Stimulated activated CD4-positive, alpha-beta T cell treated with anti-CD3 and anti-CD28 coated beads, Interleukin-12 subunit alpha, Interleukin-12 subunit beta, amount 100 ng/mL, for 24 hours (primary cell): ENCODE measurements at regions not wholly inside any gene's neighbourhood (a gene's known extent, or its start where the extent isn't known, plus 50 kb on each side); places are given as distances from the start of the nearest gene placed in this dataset.

ENCODE experiments used
- DNase-seq, 2 experiments: peaks; one replicate each; pipeline ENCODE4 v3.0.0-alpha.2; 2020; ENCODE audit warnings: low read depth in 2 of 2

DNA sequence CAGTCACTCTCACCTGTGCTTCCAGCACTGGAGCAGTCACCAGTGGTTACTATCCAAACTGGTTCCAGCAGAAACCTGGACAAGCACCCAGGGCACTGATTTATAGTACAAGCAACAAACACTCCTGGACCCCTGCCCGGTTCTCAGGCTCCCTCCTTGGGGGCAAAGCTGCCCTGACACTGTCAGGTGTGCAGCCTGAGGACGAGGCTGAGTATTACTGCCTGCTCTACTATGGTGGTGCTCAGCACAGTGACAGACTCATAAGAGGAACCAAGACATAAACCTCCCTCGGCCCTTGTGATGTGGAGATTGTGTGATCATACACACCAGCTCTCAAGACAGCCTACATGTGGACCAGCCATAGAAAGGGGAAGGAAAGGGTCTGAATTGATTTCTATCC is 113.3 kb downstream of the ZNF280B start:
- no peak for DNase-seq

DNA sequence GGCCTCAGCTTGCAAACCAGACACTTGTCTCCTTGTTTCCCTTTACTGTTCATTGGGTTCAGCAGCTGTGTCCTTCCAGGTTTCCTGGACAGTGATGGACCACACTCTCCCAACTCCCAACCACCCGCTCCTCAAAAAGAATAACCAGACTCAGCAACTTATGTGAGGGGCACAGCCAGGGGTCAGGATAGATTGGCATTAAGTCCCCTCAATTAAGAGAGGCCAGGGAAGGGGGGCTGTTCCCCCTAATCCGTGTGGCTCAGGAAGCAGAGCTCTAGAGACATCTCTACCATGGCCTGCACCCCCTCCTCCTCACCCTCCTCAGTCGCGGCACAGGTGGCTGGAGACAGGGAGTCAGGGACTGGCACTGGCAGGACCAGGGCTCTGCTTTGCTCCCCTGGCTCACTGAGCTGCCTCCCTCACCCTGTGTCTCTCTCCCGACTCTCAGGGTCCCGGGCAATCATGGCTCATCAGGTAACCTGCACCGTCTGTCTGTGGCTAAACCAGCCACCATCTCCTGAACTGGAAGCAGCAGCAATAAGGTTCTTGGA is 111.7 kb downstream of the ZNF280B start:
- DNase-seq: no peak

DNA sequence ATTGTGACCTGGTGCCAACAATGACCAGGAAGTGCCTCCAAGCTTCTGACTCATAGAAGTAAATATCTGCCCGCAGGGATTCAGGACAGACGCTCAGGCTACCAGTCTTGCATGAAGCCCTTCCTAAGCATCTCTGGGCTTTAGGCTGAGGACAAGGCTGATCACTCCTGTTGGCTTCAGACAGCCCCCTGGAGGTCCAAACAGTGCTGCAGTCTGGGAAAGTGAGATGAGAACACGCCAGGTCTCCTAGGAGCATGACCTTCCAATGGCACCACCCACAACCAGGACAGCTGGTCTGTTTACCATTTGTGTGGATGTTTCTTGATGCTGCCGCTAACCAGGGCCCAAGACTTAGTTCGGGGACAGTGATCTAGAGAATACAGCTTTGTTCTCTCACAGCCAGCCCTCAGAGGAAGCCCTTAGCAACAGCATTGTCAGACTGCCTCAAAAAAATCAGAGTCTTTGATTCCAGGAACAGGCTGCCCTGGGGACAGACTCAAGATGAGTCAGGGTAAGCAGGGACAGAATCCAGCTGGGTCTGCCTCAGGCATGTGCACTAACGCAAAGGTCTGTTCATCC is 111.2 kb downstream of the ZNF280B start:
- DNase-seq: no peak

DNA sequence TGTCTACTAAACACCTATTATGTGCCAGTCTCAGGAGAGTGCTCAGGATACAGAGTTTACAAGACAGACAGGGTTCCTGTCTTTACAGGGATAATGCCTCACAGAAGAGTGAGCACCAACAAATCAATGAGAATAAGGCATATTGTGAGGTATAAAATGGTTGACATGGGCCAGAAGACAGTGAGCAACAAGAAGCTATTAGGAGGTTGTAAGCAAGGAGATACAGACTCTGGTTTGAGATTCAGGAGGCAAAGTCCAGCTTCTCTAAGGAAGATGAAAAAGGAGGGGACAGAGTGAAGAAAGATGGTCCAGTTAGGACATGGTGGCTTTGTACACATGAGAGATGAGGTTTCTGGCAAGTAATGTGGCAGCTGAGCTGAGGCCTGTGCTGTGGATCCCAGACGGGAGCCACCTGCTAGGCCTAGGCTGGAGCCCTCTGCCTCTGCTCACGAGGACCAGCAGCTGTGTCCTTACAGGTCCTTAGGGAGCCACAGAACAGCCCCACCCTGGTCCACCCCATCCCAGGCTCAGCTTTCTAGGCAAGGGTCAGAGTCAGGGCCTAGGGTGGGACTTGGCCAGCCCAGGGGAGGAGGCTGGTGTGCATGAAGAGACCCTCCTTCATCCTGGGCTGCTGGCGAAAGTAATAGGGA is 110.5 kb downstream of the ZNF280B start:
- DNase-seq: no peak

DNA sequence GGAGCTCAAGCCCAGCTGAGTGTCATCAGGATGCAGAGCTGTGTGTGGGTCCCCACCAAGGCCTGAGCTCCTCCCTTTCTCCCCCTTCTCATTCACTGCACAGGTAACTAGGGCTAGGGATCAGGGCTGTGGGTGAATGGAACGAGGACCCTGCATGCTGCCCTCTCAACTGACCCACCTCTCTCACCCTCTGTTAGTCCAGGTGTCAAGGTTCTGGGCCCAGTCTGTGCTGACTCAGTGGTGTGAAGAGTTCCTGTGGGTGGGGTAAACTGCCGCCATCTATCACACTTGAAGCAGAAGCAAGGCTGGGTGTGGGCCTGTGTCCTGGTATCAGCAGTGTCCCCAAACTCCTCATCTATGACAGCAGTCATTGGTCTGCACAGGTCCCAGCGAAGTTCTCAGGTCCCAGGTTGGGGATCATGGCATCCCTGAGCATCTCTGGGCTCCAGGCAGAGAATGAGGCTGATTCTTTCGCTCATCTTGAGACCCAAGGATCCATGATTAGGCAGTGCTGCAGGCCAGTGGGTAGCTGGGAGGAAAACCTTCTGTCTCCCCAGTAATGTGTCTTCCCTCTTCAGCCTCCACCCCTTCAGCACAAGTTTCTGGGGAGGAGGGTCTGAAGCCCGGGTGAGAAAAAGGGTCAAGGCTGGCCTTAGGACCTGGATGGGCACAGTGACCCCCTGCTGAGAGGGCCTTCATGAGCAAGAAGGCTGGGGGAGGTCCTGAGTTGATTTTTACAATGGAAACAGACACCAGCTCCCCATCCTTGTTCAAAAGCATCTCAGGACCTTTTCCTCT is 109.8 kb downstream of the ZNF280B start:
- no peak for DNase-seq

DNA sequence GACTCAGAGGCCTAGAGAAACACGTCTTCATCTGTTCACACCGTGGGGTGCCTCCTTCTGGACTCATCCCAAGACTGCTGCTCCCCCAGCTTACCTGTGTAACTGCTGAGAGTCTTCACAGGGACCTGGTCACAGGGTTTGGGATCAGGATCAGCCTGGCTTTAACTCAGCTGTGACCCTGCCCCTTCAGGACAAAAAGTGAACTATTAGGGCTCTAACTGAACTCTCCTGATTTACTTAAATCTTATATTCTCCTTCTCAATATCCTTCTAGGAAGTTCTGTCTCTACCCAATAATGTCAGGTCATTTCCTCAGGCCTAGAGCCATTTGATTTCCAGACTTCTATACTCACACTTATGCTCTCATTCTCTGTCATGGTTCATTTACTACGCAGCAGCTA is 108.4 kb downstream of the ZNF280B start:
- no peak for DNase-seq

DNA sequence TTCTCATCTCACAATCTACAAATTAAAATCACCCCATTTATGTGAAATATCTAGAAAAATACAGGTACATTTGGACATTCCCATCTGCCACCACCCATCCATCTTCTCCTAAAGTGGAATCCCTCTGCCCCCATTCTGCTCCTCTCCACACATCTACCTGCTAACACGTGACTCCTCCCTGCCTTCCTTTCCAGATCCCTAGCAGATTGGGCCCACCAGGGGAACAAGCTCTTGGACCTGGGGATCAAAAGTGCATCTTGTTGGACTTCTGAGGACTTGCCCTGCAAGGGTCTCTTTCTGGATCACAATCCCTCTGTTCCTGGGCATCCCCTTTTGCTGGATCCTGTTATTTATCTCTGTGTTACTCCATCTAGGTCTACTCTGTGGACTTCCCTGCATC is 107.6 kb downstream of the ZNF280B start:
- DNase-seq: no peak

DNA sequence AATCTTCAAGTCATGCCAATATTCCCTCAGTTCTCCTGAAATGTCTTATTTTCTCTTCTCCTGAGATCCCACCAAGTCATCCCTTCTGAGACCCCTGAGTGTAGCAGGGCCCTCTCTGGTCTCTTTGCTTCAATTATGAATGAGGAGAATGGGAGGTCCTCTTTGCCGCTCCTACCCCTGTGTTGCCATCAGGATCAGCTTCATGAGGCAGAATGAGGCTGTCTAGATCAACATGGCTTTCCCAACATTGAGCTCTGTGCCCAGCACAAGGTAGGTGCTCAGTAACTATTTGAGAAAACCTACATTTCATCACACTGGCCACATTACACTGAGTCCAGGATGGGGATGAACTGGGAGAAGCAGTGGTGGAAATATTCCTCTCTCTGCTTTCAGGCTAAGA is 107.2 kb downstream of the ZNF280B start:
- DNase-seq: no peak

DNA sequence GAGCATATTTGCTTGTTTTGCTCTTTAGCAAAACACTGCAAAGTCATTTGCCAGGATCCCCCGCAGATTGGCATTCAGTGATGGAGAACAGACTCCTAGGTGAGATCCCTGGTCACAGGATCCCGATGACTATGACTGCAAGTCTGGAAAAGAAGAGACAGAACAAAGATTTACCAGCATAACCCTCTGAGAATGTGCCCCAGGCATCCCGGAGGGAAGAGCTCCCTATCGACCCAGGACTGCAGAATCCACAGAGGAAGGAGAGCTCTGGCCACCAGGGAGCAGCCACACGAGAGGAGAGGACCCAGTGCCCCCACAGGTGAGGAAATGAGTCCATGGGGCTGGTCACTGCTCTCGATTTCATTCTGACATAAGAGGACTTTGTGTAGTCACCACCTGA is 105.2 kb downstream of the ZNF280B start:
- DNase-seq: no peak

DNA sequence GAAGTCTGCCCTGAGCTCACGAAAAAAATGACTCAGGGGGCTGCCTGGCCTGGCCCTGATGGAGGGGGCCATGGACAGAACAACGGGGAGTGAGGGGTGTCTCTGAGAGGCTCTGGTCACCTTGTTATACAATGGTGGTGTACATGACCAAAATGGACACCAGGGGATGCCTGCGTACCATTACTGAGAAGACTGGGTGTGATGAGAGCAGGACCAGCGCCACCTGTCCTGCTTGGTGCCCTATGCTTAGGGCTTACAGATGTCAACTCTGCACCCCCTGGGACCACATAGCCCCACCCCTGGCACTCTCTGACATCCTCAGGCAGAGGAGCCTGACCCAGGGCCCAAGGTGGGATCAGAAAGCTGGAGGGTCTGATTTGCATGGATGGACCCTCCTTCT is 104.8 kb downstream of the ZNF280B start:
- DNase-seq: no peak

DNA sequence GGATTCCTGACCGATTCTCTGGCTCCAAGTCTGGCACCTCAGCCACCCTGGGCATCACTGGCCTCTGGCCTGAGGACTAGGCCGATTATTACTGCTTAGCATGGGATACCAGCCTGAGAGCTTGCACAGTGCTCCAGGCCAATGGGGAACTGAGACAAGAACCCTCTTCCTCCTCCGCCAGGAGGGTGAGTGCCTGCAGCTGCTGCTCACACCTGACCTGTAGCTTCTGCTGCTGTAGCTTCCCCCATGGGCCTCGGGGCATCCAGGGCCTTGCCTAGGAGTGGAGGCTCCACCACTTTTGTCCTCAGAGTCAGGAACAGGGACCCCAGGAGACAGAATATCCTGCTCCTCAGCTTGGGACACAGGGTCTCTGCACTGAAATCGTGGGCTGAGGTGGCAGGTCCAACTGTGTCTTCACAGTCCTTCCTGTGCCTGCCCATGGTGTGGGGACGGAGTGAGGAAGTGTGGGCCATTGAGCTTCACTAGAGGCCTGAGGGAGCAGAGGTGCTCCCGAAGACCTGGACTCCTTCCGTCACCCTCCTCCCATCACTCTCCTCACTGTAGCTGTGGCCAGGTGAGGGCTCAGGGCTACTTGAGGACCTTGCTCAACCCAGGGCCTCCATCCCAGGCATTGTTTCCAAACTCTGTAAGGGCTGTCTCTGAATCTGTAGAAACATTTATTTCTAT is 103.8 kb downstream of the ZNF280B start:
- no peak for DNase-seq

DNA sequence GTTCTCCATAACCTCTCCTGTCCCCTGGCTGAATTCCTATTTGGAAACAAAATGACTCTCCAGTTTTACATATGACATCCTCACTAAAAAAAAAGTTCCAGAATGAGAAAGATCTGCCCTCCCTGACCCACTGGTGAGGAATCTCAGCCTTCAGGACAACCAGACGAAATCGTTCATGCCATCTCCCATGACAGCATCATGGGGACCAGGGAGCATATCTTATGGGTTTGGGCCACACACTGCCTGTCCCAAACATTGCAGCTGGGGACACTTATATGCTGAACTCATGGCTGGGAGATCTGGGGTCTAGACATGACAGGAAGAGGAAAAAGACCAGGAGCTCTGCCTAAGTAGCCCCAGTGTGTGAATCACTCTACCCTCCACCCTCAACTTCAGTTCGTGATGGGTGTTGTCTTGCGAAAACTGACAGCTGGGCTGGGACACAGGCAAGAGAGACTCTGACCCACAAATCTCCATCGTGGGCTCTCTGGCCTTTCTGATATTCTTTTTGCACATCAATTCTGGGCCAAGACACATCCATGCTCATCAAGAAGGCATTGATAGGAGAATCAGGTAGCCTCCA is 102.0 kb downstream of the ZNF280B start:
- no peak for DNase-seq

DNA sequence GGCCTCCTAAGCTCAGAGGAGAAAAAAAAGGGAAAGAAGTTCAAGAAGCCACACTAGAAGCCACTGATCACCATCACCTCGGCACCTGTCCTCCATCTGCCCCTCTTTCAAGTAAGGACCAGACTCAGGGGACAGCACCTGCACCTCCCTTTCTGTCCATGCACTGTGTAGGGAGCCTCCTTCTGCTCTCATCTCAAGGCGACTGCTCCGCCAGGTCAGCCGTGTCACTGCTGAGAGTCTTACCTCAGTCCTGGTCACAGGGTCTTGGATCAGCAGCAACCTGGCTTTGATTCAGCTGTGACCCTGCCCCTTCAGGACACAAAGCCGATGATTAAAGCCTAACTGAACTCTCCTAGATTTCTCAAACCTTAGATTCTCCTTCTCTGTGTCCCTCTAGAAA is 101.5 kb downstream of the ZNF280B start:
- DNase-seq: no peak

DNA sequence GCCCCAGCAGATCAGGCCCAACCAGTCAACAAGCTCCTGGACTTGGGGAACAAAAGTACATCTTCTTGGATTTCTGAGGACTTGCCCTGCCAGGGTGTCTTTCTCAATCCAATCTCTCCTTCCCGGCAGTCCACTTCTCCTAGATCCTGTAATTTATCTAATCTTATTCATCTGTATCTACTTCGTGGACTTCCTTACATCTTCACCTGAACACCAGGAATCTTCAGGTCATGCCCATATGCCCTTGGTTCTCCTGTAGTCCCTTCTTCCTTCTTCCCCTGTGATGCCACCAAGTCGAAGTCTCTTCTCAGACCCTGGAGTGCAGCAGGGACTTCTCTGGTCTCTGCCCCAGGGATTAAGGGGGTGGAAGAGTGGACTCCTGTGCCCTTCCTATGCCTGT is 100.3 kb downstream of the ZNF280B start:
- no peak for DNase-seq

DNA sequence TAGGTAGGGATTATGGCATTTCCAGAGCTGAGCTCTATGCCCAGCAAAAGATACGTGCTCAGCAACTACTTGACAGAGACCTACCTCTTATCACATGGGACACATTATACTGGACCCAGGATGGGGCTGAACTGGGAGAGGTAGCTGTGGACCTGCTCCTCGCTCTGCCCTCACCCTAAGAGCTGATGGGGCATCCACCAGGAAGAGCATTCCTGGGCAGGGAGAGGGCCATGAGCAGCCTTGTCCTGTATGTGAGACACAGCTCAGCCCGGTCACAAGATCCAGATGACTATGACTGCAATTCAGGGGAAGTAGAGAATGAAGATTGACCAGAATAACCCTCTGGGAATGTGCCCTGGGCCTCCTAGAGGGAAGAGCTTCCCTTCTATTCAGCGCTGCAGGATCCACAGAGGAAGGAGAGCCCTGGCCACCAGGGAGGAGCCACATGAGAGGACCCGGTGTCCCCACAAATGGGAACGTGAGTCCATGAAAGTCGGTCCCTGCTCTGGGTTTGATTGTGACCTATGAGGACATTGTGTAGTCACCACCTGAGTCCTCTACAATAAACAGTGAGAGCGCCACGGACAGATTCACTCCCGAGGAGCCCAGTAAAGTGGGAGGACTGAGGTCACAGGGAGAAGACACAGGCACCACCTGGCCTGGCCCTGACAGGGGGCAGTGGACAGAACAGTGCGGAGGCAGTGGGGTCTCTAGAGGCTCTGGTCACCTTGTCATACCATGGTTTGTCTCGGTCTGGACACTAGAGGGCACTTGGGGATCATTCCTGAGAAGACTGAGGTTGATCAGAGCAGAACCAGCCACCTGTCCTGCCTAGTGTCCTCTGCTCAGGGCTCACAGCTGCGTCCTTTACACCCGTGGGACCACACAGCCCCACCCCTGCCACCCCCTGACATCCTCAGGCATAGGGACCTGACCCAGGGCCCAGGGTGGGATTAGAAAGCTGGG is 99.5 kb downstream of the ZNF280B start:
- DNase-seq: no peak

DNA sequence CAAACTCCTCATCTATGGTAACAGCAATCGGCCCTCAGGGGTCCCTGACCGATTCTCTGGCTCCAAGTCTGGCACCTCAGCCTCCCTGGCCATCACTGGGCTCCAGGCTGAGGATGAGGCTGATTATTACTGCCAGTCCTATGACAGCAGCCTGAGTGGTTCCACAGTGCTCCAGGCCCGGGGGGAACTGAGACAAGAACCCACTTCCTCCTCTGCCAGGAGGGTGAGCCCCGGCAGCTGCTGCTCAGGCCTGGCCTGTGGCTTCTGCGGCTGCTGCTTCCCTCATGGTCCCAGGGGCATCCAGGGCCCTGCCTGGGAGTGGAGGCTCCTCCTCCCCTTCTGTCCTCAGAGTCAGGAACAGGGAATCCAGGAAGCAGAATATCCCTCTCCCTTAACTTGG is 98.4 kb downstream of the ZNF280B start:
- no peak for DNase-seq

DNA sequence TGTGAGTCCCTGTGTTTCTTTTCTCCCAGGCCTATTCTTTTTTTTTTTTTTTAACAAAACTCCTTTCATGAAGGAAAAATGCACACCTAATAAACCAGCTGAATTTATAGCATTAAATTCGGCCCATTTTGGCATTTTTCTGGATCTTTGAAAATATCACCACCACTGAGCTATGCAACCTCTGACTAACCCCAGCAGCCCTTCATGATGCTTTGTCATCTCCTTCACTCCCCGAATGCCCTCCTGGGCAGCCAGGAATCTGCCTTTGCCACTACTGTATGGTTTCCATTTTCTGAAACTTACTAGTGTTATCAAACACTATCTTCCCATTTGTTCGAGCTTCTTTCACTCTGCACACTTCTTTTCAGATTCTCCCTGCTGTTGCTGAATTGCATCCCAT is 97.9 kb downstream of the ZNF280B start:
- no peak for DNase-seq

DNA sequence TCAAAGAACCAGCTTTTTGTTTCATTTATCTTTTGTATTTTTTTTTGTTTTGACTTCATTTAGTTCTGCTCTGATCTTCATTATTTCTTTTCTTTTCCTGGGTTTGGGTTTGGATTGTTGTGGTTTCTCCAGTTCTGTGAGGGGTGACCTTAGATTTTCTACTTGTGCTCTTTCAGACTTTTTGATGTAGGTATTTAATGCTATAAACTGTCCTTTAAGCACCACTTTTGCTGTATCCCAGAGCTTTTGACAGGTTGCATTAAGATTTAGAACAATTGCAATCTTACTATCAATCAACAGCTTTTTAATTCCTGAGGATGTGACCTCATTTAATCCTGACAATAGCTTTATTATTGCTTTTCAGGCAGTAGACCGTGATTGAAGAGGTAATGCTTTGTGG is 94.3 kb downstream of the ZNF280B start:
- DNase-seq: no peak

DNA sequence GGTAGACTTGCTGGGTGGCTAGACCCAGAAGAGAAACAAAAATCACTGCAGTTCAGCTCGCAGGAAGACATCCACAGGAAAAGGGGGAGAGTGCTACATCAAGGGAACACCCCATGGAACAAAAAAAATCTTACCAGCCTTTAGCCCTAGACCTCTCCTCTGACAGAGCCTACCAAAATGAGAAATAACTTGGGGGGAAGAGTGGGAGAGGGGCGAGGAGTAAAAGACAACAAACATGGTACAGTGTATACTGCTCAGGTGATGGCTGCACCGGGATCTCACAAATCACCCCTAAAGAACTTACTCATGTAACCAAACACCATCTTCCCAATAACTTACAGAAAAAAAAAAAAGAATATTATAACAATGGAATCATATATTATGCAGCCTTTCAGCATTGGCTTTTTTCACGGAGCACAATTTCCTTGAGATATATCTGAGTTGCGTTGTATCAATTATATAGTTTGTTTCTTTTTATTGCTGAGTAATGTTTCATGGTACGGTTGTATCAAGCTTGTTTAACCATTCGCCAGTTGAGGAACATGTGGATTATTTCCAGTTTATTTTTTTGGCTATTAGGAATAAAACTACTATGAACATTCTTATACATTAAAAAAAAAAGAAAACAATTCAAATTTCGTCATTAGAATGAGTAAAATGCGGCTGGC is 90.9 kb downstream of the ZNF280B start:
- no peak for DNase-seq

DNA sequence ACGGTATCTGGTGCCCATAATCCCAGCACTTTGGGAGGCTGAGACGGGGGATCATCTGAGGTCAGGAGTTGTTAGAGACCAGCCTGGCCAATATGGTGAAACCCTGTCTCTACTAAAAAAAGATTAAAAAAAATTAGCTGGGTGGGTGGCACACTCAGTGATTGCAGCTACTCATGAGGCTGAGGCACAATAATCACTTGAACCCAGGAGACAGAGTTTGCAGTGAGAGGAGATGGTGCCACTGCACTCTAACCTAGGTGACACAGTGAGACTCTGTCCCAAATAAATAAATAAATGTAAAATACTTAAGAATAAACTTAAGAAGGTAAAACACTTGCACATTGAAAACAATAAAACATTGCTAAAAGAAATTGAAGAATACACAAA is 90.4 kb downstream of the ZNF280B start:
- DNase-seq: no peak
